Stromal cell of bone marrow (primary cell): ENCODE measurements at regions not wholly inside any gene's neighbourhood (a gene's known extent, or its start where the extent isn't known, plus 50 kb on each side); places are given as distances from the start of the nearest gene placed in this dataset.

Experiments used
- DNase-seq: peaks from one replicate; pipeline ENCODE4 v3.0.0-alpha.2; 2012; ENCODE audit warnings: low read depth

DNA sequence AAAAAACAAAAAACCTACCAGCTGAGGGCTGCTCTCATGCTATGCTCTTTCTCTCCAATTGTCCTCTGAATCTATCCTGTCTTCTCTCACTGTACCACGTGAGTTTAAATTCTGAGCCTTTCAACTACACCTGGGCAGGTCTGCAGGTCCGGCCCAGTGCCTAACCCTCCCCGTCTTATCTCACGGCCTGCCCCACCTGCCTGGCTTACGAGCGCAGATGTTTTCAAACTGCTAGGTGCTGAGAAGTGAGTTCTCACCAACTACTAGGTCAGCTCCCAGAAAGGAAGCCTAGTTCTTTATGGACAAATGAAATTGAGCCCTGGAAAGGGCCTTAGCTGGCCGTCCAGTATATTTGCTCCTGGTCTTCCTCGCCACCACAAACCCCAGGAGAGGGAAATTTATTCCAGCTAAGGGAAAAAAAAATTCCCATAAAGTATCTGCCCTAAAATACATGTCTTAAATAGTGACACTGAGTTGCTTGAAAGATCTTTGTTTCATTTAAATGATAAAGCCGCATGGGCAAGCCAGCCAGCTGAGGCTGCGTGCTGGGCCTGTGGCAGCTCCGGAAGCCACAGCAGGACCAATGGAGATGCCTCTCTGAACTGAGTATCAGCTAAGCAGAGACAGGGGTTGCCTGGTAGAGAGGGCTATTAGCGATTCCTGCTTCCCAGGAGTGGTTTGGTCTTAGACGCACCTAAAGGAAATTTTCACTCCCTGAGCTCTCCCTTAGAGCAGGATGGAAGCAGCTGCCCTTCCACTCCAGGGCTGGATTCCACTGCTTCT, 92.5 kb upstream of the NCK2 start:
- DNase-seq: no peak

- no peak for DNase-seq
Observed at GRCh38 chr2:105649534-105649933, 95.2 kb upstream of the NCK2 start.

- DNase-seq: no peak
Observed at GRCh38 chr2:105647731-105648130, 97.0 kb upstream of the NCK2 start.

DNA sequence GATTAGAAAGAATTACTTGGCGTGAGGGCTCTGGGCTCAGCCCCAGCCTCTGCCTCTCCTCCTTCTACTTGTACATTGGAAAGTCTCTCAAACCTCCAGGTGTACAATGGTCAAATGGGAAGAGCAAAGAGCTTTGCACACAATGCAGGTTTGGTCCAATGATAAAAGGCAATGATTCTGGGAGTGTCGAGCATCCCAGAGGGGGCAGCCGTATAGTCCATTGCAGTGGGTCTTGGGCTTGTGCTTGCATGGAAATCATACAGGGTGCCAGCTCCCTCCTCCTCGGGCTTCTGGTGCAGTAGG, 98.0 kb upstream of the NCK2 start:
- no peak for DNase-seq

DNA sequence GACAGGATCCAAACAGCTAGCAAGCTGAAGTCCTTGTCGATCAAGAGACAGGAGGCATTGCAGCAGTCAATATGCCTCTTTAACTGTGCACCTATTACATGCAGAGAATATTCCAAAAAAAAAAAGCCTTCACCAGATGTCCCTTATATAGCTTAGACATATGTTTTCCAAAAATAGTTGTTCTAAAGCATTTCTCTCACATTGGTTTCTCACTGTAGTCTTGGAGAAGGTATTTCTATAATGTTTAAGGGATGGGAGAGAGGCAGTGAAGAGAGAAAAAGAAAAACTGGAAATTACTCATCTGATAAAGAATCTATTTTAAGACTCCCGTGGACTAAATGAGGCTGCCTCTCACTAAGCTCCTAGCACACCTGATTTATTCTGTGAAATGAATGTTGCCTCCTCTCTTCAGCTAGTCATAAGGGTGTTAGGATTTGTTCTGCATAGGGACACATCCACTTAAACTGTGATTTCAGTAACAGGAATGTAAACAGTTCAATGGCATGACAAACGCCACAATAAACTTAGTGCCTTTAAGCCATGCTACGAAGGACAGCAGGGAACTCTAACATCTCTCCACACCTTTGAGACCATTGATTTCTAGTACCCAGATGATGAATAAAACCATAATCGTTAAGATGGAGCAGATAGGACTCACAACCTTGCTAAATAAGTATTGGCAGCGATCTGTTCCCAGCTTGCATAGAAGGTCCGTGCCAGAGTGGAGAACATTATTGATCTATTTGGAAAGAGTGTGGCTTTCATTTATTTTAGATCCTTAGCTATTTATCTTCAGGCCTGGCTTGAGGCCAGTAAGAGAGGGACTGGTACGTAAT, 98.6 kb upstream of the NCK2 start:
- DNase-seq: no peak

DNA sequence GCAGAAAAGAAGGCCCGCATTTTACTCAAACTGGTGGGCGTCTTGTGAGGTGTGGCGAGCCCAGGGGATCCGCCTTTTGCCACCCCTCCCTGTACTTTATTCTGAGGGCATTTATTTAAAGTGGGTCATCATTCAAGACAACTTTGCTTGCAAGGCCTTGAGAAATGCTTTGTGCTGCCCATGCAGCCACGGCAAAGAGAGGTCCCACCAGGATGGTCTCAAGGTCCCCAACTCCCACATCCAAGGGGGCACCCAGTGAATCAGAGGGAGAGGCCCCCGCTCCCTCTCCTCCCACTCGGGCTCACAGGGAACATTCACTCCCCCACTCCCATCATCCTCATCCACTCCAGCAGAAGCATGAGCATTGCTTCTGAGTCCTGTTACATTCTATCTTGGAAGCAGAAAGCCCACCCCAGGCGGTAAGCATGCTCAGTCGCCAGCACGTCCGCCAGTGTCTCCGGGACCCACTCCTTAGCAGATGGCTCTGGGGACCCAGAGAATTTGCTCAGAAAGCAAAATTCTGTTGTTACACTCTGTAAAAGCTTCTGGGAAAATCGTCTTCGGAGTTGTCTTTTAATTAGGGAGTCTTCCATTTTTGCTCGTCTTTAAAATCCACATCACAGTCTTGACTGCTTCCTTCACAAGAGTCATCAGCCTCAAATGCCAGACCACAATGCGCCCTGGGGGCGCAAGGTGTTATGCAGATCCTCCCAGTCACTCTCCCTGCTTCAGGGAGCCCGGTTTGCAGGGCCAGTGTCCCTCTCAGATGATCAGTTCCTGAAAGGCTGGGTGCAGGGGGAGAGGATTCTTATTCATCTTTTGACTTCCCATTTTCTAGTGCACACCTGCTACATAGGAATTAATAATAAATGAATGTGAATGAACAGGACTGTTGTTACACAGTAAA, 99.4 kb upstream of the NCK2 start:
- DNase-seq: no peak

DNA sequence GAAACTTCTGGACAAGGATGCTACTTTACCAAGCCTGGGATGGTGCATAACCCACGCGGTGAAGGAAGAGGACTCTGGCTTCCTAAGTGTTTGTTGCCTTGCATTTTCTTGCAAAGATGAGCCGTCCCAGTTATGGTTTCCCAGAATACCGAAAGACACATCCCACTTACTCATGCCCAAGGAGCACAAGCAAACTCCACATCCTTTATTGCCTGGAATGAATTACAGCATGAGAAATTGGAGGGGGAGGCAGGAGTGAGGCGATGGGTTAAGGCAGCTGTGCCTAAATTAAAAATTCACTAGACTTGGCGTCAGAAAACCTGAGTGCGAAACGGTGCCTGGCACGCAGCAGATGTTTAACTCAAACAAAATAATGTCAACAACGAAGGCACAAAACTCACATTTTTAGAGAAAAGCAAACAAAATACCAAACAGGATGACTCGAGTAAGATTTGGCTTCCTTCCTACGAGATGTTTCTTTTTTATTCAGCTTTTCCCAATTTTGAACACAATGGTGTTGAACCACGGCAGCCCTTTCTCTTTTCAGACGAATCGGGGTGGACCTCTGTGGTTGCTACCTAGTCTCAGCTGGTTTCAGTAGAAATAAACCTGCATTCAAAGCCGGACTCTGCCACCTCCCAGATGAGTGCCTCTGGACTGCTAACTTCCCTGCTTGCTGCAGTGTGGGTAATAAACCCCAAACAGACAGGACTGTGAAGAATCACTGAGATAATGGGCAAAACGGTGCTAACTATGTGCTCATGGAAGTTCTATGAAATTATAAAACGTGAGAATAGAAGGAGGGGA, 100.3 kb upstream of the NCK2 start:
- DNase-seq: peak; percentile 19

GRCh38 chr2:105643405-105644173, 101.1 kb upstream of the NCK2 start:
- no peak for DNase-seq

DNA sequence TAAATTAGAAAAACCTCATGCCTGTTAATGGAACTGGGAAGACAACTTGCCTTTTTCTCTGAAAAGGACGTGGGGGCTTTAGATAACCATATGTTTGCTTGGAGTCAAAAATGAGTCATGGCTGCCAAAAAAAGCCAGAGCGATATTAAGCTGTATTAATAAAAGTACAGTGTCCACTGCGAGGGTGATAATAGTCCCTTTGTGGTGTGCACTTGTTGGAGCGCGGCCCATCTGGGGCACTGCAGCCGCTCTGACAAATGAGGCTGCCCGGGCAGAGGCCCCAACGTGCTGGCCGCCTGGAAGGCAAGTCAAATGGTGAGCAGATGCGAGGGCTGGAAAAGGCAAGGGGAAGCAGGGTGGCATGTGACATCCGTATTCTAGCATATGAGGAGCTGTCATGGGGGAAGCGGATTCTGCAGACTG, 103.3 kb upstream of the NCK2 start:
- no peak for DNase-seq

- DNase-seq: no peak
Observed at GRCh38 chr2:105640246-105640645, 104.5 kb upstream of the NCK2 start.

DNA sequence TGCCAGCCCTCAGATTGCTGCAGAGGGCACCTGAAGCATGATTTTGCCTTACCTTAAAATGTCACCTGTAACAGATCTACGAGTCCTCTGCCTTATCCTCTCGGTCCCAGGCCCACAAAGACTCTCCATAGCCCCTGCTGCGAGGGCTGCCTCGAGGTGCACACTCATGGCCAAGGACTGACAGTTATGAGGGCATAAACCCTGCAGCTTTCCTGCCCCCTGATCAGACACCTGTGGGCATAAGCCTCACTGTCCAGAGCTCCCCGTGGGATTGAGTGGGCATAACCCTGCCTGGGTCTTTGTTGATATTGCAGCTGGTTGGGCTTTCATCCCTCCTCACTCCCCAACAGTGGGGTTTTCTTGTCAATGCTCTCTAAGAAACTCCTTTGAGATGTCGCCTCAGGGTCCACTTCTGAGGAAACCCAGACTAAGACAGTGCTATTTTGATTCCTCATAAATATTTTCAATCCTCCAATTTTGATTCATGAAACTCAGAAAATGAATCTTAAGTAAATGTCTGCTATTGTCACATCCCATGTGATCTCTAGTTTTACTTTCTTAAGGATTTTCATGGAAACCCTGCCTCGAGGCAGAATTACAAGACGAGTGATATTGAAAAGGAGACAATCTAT, 108.5 kb upstream of the NCK2 start:
- no peak for DNase-seq

- no peak for DNase-seq
Observed at GRCh38 chr2:105635564-105635963, 109.1 kb upstream of the NCK2 start.

GRCh38 chr2:105634198-105634597, 110.5 kb upstream of the NCK2 start:
- DNase-seq: no peak

DNA sequence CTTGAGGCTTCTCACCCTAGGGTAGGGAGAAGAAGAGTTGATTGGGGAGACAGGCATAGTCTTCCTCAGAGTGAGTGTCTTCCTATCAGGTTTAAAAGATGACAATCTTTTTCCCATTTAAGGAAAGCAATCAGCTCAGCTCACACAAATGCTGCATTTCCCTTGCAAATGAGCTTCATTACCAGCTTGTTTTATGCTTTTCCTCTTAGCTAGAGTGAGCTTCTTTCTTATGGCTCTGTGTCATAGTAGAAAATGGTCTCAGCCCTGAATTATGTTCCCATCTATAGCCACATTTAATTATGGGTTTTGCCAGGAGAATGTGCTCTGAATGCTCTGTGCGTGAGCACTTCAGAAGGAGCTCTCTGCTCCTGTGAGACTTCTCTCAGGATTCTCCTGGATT, 112.8 kb upstream of the NCK2 start:
- no peak for DNase-seq

DNA sequence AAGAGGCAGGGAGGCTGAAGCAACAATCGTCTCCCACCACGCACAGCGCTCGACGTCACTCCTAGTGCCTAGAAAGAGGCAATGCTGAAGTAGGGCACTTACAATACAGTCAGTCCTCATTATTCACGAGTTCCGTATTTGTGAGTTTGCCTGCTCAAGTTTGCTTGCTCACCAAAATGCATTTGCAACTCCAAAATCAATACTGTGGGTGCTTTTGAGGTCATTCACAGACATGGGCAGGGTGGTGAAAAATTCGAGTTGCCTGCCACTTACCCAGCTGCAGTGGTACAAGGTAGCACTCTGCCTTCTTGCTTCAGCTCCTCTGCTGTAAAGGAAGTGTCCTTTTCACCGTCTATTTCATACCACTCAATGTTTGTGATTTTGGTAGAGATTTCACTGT, 113.7 kb upstream of the NCK2 start:
- DNase-seq: no peak

GRCh38 chr2:105629634-105630033, 115.1 kb upstream of the NCK2 start:
- no peak for DNase-seq

DNA sequence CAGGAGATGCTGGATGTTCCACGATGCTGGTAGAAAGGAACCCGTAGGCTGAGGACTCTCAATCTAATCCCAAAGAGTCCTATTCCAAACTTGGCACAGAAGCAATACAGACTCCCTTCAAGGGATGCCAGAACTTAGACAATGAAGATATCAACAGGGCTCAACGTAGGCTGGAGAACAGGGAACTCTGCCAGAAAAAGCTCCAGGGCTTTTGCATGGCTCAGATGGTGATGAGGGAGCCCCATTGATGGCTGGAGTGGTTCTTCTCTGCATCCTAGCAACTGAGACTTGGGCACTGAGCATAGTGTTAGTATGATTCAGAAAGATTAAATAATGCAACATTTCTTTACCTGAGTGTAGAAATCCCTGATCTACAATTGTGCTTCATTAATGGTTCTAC, 117.2 kb upstream of the NCK2 start:
- DNase-seq: no peak

- no peak for DNase-seq
Observed at GRCh38 chr2:105626966-105627340, 117.8 kb upstream of the NCK2 start.

- DNase-seq: no peak
Observed at GRCh38 chr2:105626212-105626965, 118.3 kb upstream of the NCK2 start.

DNA sequence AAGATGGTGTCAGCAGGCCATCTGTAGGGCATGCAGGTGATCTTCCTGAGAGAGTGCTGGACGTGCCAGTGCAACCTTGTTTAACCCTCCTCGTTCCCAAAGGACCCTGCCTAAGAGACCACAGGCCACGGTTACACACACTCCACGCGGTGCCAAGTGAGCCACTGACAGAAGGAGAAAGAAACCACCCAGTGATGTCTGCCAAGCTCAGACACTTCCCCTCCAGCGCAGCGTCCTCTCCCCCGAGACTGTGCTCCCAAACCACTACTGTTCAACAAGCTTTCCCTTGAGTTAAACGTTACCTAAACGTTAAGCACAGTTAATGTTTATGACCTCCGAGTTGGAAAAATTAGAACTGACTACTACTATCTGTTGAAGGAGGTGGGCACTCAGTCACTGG, 119.1 kb upstream of the NCK2 start:
- no peak for DNase-seq
